Peyer's patch (tissue), 4 donors: ENCODE measurements at regions not wholly inside any gene's neighbourhood (a gene's known extent, or its start where the extent isn't known, plus 50 kb on each side); places are given as distances from the start of the nearest gene placed in this dataset.
"Not testable (repeated sequence)": the region's sequence is repeated elsewhere in the genome, so short reads cannot be mapped to it uniquely, and the experiment has no call there.

Source experiments
- CTCF ChIP-seq, 6 experiments: fragments of 450-650 bp in 4 of 6; fragments of 200-600 bp in 2 of 6; sonication (generic) in 1 of 6; IDR thresholded peaks; one replicate each; pipeline ENCODE4 v1.5.1; 2017 to 2019; ENCODE audit warnings: antibody characterized with exemption in 6 of 6, mild to moderate bottlenecking in 3 of 6, moderate library complexity in 1 of 6
- POLR2A ChIP-seq, 2 donors: fragments of 450-650 bp; IDR thresholded peaks; one replicate each; pipeline ENCODE4 v1.5.1; 2017; ENCODE audit warnings: antibody characterized with exemption in 2 of 2, mild to moderate bottlenecking in 2 of 2, moderate library complexity in 2 of 2

DNA sequence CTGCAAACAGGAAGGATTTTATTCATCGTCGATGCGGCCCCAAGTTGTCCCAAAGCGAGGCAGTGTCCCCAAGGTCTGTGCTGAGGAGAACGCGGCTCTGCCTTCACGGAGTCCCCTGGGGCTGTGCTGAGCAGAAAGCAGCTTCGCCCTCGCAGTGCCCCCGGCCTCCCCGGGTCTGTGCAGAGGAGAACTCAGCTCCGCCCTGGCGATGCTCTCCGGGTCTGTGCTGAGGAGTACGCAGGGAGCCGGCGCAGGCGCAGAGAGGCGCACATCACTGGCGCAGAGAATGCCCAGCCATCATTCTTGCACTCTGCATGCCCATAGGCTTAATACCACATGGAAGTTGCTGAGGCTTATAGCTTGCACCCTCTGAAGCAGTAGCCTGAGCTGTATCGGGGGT, 285.7 kb downstream of the CCDC74A start:
- not testable (repeated sequence) for TF ChIP-seq CTCF, POLR2A (IDR thresholded peaks at IDR 0.05)
